ENCODE measurements at regions not wholly inside any gene's neighbourhood (a gene's known extent, or its start where the extent isn't known, plus 50 kb on each side); places are given as distances from the start of the nearest gene placed in this dataset.

GRCh38 chr19:29886586-29886985 is 55.5 kb upstream of the URI1 start:
- no peak for TF ChIP-seq CTCF (IDR thresholded peaks at IDR 0.05)
- TF ChIP-seq POLR2A (IDR thresholded peaks at IDR 0.05): no peak
